ENCODE measurements at regions not wholly inside any gene's neighbourhood (a gene's known extent, or its start where the extent isn't known, plus 50 kb on each side); places are given as distances from the start of the nearest gene placed in this dataset.

DNA sequence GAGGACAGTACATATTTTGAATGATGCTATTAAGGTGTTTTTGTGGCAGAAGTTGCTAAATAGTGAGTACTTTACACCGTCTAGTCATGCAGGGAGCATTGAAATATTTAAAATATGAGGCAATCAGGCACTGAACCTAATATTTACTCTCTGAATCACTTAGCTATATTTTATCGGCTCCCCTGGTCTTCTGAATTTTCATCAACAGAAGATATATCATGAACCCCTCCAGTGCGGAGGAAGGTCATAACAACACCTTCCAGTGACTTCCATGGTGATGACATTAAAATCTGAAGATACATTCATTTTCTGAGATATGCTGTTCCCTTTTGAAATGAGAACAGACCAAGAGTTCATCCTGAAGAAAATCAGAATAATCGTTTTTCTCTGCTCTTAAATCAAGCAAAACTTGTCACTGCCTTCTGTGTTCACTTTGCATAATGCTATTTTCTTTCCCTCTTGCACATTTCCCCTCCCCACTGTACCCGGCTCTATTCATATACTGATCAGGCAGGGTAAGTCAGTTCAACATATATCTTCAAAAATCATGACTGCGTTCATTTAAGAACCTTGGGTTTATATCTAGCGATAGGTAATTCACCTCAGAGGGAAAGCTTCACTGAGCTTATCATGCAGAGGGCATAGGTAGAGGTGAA is 729.9 kb upstream of the GYPC start:
- Mint-ChIP-seq H3K9me3 (peaks cover 8% of the 10 kb centered on the region), H3K27me3 (ENCODE audit: low read depth) (no peaks in the 10 kb centered on the region), H3K27ac (no peak overlapping the region), H3K4me1 (peaks cover 10% of the 10 kb centered on the region), H3K4me3 (no peak overlapping the region), H3K36me3 (no peaks in the 10 kb centered on the region)
- TF ChIP-seq, protein P1, sequence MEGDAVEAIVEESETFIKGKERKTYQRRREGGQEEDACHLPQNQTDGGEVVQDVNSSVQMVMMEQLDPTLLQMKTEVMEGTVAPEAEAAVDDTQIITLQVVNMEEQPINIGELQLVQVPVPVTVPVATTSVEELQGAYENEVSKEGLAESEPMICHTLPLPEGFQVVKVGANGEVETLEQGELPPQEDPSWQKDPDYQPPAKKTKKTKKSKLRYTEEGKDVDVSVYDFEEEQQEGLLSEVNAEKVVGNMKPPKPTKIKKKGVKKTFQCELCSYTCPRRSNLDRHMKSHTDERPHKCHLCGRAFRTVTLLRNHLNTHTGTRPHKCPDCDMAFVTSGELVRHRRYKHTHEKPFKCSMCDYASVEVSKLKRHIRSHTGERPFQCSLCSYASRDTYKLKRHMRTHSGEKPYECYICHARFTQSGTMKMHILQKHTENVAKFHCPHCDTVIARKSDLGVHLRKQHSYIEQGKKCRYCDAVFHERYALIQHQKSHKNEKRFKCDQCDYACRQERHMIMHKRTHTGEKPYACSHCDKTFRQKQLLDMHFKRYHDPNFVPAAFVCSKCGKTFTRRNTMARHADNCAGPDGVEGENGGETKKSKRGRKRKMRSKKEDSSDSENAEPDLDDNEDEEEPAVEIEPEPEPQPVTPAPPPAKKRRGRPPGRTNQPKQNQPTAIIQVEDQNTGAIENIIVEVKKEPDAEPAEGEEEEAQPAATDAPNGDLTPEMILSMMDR (IDR thresholded peaks at IDR 0.05; ENCODE audit: unreplicated experiment): no peak
- DNase-seq (ENCODE audit: low spot score in 2 of 2, unreplicated experiment in 2 of 2): no peak

DNA sequence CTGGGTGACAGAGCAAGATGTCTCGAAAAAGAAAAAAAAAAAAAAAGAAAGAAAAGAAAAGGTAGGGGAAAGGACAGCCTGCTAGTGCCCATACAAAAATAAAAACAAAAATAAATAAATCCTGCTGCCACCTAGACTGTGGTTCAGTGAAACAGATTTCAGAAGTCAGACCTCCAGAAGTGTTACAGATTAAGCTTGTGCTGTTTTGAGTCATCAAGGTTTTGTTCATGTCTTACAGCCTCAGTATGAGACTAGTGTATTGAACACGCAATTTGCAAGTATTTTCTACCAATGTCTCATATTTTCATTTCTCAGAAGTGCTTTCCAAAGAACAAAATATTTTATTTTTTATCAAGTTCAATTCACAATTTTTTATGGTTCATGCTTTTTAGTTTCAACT is 720.4 kb upstream of the GYPC start:
- no peak overlapping the region for H3K4me3 Mint-ChIP-seq
- no peaks in the 10 kb centered on the region for H3K4me1 Mint-ChIP-seq
- TF ChIP-seq, protein P1 (IDR thresholded peaks at IDR 0.05; ENCODE audit: unreplicated experiment): no peak
- H3K27me3 Mint-ChIP-seq (ENCODE audit: low read depth): no peaks in the 10 kb centered on the region
- DNase-seq (ENCODE audit: low spot score in 2 of 2, unreplicated experiment in 2 of 2): no peak
- H3K9me3 Mint-ChIP-seq: peaks cover 23% of the 10 kb centered on the region
- H3K36me3 Mint-ChIP-seq: no peaks in the 10 kb centered on the region
- H3K27ac Mint-ChIP-seq: no peak overlapping the region

DNA sequence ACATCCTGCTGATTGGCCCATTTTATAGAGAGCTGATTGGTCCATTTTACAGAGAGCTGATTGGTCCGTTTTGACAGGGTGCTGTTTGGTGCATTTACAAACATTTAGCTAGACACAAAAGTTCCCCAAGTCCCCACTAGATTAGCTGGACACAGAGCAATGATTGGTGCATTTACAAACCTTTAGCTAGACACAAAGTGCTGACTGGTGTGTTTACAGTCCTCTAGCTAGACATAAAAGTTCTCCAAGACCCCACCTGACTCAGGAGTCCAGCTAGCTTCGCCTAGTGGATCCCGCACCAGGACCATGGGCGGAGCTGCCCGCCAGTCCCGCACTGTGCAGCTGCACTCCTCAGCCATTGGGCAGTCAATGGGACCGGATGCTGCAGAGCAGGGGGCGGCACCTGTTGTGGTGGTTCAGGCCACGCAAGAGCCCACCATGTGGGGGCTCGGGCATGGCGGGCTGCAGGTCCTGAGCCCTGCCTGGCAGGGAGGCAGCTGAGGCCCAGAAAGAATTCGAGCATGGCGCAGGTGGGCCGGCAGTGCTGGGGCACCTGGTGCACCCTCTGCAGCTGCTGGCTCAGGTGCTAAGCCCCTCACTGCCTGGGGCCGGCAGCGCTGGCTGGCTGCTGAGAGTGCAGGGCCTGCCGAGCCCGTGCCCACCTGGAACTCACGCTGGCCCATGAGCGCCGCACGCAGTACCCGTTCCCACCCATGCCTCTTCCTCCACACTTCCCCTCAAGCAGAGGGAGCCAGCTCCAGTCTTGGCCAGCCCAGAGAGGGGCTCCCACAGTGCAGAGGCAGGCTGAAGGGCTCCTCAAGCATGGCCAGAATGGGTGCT is 713.2 kb upstream of the GYPC start:
- no peak overlapping the region for H3K4me3 Mint-ChIP-seq
- no peak overlapping the region for H3K27ac Mint-ChIP-seq
- TF ChIP-seq, protein P1 (IDR thresholded peaks at IDR 0.05; ENCODE audit: unreplicated experiment): no peak
- no peak for DNase-seq (ENCODE audit: low spot score in 2 of 2, unreplicated experiment in 2 of 2)
- no peaks in the 10 kb centered on the region for H3K27me3 Mint-ChIP-seq (ENCODE audit: low read depth)
- H3K36me3 Mint-ChIP-seq: peaks cover 6% of the 10 kb centered on the region
- H3K4me1 Mint-ChIP-seq: no peaks in the 10 kb centered on the region
- peaks cover 60% of the 10 kb centered on the region for H3K9me3 Mint-ChIP-seq

DNA sequence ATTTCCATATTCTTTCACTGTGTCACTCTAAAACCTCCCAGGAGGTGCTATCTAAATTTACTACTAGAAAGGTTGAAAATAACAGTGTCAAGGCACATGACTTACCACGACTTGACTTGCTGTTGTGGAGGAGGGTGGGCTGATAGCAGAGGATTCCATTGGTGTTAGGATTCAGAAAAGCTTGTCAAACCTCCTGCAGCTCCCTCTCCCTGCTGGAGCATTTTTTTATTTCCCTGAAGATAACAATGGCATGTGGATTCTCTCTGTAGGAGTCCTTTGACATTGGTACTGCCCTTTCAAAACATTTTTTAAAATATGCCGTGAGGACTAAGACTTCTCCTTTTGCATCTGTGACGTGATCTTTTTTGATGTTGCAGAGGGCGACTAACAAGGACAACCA is 696.9 kb upstream of the GYPC start:
- Mint-ChIP-seq H3K4me3 (no peak overlapping the region), H3K27ac (no peak overlapping the region), H3K36me3 (no peaks in the 10 kb centered on the region), H3K4me1 (peaks cover 17% of the 10 kb centered on the region), H3K27me3 (ENCODE audit: low read depth) (no peaks in the 10 kb centered on the region), H3K9me3 (peaks cover 10% of the 10 kb centered on the region)
- TF ChIP-seq, protein P1 (IDR thresholded peaks at IDR 0.05; ENCODE audit: unreplicated experiment): no peak
- DNase-seq (ENCODE audit: low spot score in 2 of 2, unreplicated experiment in 2 of 2): no peak

DNA sequence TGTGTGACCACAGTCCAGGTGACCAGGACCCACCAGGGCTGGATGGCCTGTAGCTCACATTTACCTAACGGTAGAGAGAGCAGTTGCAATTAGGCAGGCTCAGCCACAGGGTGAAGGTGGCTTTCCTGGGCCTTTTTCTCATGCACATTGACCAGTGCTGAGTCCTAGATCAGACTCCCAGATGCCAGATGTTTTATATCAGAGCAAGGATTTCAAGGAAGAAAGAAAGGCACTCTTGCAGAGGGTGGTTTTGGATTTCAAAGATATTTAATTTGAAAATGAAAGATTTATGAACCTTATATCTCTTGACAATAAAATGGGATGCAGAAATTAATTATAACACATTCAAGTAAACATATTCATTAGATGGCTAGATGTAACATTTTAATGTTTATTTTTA is 694.2 kb upstream of the GYPC start:
- Mint-ChIP-seq H3K9me3 (no peaks in the 10 kb centered on the region), H3K4me3 (no peak overlapping the region), H3K4me1 (peaks cover 17% of the 10 kb centered on the region), H3K36me3 (no peaks in the 10 kb centered on the region), H3K27ac (no peak overlapping the region), H3K27me3 (ENCODE audit: low read depth) (no peaks in the 10 kb centered on the region)
- DNase-seq (ENCODE audit: low spot score in 2 of 2, unreplicated experiment in 2 of 2): no peak
- TF ChIP-seq, protein P1 (IDR thresholded peaks at IDR 0.05; ENCODE audit: unreplicated experiment): no peak
